SK-N-SH treated with all-trans-retinoic acid at 6 μM for 48 hours (cell line): ENCODE measurements at regions not wholly inside any gene's neighbourhood (a gene's known extent, or its start where the extent isn't known, plus 50 kb on each side); places are given as distances from the start of the nearest gene placed in this dataset.

Experiments used
- ATAC-seq: fragments of 200-7000 bp; cut with Tn5 transposase; 3 replicates; pipeline ENCODE4 v1.9.1; 2020; ENCODE audit warnings: mild to moderate bottlenecking, moderate library complexity
- ARNTL ChIP-seq: fragments of 450-650 bp; formaldehyde crosslinking; IDR thresholded peaks from 2 replicates; pipeline ENCODE4 v1.5.0; 2020; ENCODE audit warnings: low read depth, mild to moderate bottlenecking, moderate library complexity, borderline replicate concordance
- BACH2 ChIP-seq: fragments of 250-450 bp; sonication (Bioruptor Pico); IDR thresholded peaks from 2 replicates; pipeline ENCODE4 v1.9.0; 2021; ENCODE audit warnings: mild to moderate bottlenecking, borderline replicate concordance
- CREB5 ChIP-seq: fragments of 250-450 bp; sonication (Bioruptor Pico); IDR thresholded peaks from 2 replicates; pipeline ENCODE4 v1.5.1; 2020; ENCODE audit warnings: low read depth, mild to moderate bottlenecking, moderate library complexity
- CSDC2 ChIP-seq: fragments of 250-450 bp; sonication (Bioruptor Pico); IDR thresholded peaks from 2 replicates; pipeline ENCODE4 v1.5.0; 2020; ENCODE audit warnings: mild to moderate bottlenecking, moderate library complexity
- ESRRG ChIP-seq: fragments of 250-450 bp; sonication (Bioruptor Pico); IDR thresholded peaks from 2 replicates; pipeline ENCODE4 v1.6.1; 2021; ENCODE audit warnings: mild to moderate bottlenecking
- GLIS3 ChIP-seq: fragments of 250-450 bp; sonication (Bioruptor Pico); IDR thresholded peaks from 2 replicates; pipeline ENCODE4 v1.5.0; 2020; ENCODE audit warnings: mild to moderate bottlenecking, moderate library complexity
- ISL1 ChIP-seq: fragments of 250-450 bp; sonication (Bioruptor Pico); IDR thresholded peaks from 2 replicates; pipeline ENCODE4 v2.1.2; 2022; ENCODE audit warnings: mild to moderate bottlenecking, moderate library complexity
- OSR1 ChIP-seq: fragments of 250-450 bp; sonication (Bioruptor Pico); IDR thresholded peaks from 2 replicates; pipeline ENCODE4 v1.8.0; 2022; ENCODE audit warnings: moderate library complexity, mild to moderate bottlenecking, inconsistent platforms
- POU6F1 ChIP-seq: fragments of 250-450 bp; sonication (Bioruptor Pico); IDR thresholded peaks from 2 replicates; pipeline ENCODE4 v1.8.0; 2021; ENCODE audit warnings: low read depth, mild to moderate bottlenecking, moderate library complexity, borderline replicate concordance
- PPARA ChIP-seq: fragments of 250-450 bp; sonication (Bioruptor Pico); IDR thresholded peaks from 2 replicates; pipeline ENCODE4 v1.5.0; 2020; ENCODE audit warnings: mild to moderate bottlenecking, borderline replicate concordance
- RARB ChIP-seq: fragments of 250-450 bp; sonication (Bioruptor Pico); IDR thresholded peaks from 2 replicates; pipeline ENCODE4 v1.8.0; 2021; ENCODE audit warnings: mild to moderate bottlenecking, moderate library complexity
- SNAI2 ChIP-seq: fragments of 250-450 bp; sonication (Bioruptor Pico); IDR thresholded peaks from 2 replicates; pipeline ENCODE4 v1.5.0; 2020; ENCODE audit warnings: mild to moderate bottlenecking, moderate library complexity
- TCF4 ChIP-seq: fragments of 250-450 bp; sonication (Bioruptor Pico); IDR thresholded peaks from 2 replicates; pipeline ENCODE4 v1.8.0; 2021; ENCODE audit warnings: mild to moderate bottlenecking, moderate library complexity, borderline replicate concordance
- TOX ChIP-seq: fragments of 250-450 bp; sonication (Bioruptor Pico); IDR thresholded peaks from 2 replicates; pipeline ENCODE4 v1.8.0; 2021; ENCODE audit warnings: mild to moderate bottlenecking, moderate library complexity, borderline replicate concordance
- TSHZ2 ChIP-seq: fragments of 250-450 bp; sonication (Bioruptor Pico); IDR thresholded peaks from 2 replicates; pipeline ENCODE4 v1.5.0; 2020; ENCODE audit warnings: mild to moderate bottlenecking, moderate library complexity
- ZC3H10 ChIP-seq: fragments of 250-450 bp; sonication (Bioruptor Pico); IDR thresholded peaks from 2 replicates; pipeline ENCODE4 v1.5.1; 2021; ENCODE audit warnings: mild to moderate bottlenecking, moderate library complexity
- ZFP30 ChIP-seq: fragments of 450-650 bp; formaldehyde crosslinking; IDR thresholded peaks from 2 replicates; pipeline ENCODE4 v1.5.0; 2022; ENCODE audit warnings: mild to moderate bottlenecking, moderate library complexity
- ZNF565 ChIP-seq: fragments of 450-650 bp; formaldehyde crosslinking; conservative IDR thresholded peaks from 2 replicates; pipeline ENCODE4 v1.5.0; 2020; ENCODE audit warnings: low read depth, mild to moderate bottlenecking, moderate library complexity
- ZNF70 ChIP-seq: fragments of 450-650 bp; formaldehyde crosslinking; IDR thresholded peaks from 2 replicates; pipeline ENCODE4 v1.5.0; 2020; ENCODE audit warnings: mild to moderate bottlenecking, moderate library complexity
- ZNF8 ChIP-seq: fragments of 450-650 bp; formaldehyde crosslinking; IDR thresholded peaks from 2 replicates; pipeline ENCODE4 v1.5.0; 2020; ENCODE audit warnings: mild to moderate bottlenecking, moderate library complexity
- TF ChIP-seq, protein P1 (sequence below): fragments of 250-450 bp; sonication (Bioruptor Pico); IDR thresholded peaks from 2 replicates; pipeline ENCODE4 v1.8.0; 2020; ENCODE audit warnings: mild to moderate bottlenecking, moderate library complexity, borderline replicate concordance

- TF ChIP-seq, protein P1, sequence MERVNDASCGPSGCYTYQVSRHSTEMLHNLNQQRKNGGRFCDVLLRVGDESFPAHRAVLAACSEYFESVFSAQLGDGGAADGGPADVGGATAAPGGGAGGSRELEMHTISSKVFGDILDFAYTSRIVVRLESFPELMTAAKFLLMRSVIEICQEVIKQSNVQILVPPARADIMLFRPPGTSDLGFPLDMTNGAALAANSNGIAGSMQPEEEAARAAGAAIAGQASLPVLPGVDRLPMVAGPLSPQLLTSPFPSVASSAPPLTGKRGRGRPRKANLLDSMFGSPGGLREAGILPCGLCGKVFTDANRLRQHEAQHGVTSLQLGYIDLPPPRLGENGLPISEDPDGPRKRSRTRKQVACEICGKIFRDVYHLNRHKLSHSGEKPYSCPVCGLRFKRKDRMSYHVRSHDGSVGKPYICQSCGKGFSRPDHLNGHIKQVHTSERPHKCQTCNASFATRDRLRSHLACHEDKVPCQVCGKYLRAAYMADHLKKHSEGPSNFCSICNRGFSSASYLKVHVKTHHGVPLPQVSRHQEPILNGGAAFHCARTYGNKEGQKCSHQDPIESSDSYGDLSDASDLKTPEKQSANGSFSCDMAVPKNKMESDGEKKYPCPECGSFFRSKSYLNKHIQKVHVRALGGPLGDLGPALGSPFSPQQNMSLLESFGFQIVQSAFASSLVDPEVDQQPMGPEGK (CRISPR knock-in tag) = no peak
- no peak for TF ChIP-seq POU6F1 (CRISPR knock-in tag)
Observed at GRCh38 chr13:88857256-88857655, 1186.1 kb downstream of the SLITRK5 start (continued).

DNA sequence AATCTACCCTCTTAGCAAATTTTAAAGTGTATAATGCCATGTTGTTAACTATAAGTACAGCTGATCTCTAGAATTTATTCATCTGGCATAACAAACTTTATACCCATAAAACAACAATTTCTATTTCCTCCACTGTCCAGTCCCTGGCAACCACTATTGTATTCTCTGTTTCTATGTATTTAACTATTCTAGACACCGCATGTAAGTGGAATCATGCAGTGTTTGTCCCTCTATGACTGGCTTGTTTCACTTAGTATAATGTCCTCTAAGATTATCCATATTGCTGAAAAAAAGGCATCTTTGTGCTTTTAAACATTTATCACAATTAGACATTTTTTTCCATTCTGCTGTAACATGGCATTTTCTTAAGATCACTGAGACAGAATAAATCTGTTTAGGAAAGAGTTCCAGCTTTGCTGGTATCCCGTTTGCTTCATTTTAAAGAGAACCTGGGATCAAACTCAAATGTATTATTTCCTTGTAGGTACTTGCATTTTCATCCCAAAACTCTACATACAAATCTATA is 1191.0 kb downstream of the SLITRK5 start:
- no peak for TF ChIP-seq ISL1 (CRISPR knock-in tag)
- no peak for TF ChIP-seq ZFP30 (CRISPR knock-in tag)
- no peak for TF ChIP-seq CSDC2
- no peak for TF ChIP-seq CREB5
- TF ChIP-seq ZC3H10 (CRISPR knock-in tag) = no peak
- TF ChIP-seq ARNTL (CRISPR knock-in tag) = no peak
- TF ChIP-seq ZNF70 (CRISPR knock-in tag) = no peak
- no peak for TF ChIP-seq ESRRG (CRISPR knock-in tag)
- no peak for TF ChIP-seq ZNF565
- TF ChIP-seq GLIS3 (CRISPR knock-in tag) = no peak
- no peak for TF ChIP-seq TCF4 (CRISPR knock-in tag)
- no peak for TF ChIP-seq PPARA (CRISPR knock-in tag)
- TF ChIP-seq OSR1 (CRISPR knock-in tag) = no peak
- no peak for TF ChIP-seq SNAI2 (CRISPR knock-in tag)
- TF ChIP-seq POU6F1 (CRISPR knock-in tag) = no peak
- no peak for TF ChIP-seq BACH2 (CRISPR knock-in tag)
- no peak for TF ChIP-seq RARB
- no peak for TF ChIP-seq ZNF8 (CRISPR knock-in tag)
- TF ChIP-seq TOX (CRISPR knock-in tag) = no peak
- no peak for ATAC-seq

GRCh38 chr13:88863116-88863515 is 1191.9 kb downstream of the SLITRK5 start:
- ATAC-seq = no peak
- TF ChIP-seq TOX (CRISPR knock-in tag) = no peak
- no peak for TF ChIP-seq TSHZ2 (CRISPR knock-in tag)
- TF ChIP-seq SNAI2 (CRISPR knock-in tag) = no peak
- no peak for TF ChIP-seq CSDC2
- TF ChIP-seq PPARA (CRISPR knock-in tag) = no peak
- no peak for TF ChIP-seq CREB5
- no peak for TF ChIP-seq POU6F1 (CRISPR knock-in tag)
- TF ChIP-seq ZC3H10 (CRISPR knock-in tag) = no peak
